HFF-Myc (cell line): ENCODE measurements at regions not wholly inside any gene's neighbourhood (a gene's known extent, or its start where the extent isn't known, plus 50 kb on each side); places are given as distances from the start of the nearest gene placed in this dataset.

ENCODE experiments used
- DNase-seq: peaks from one replicate; pipeline ENCODE4 v3.0.0-alpha.2; 2011; ENCODE audit warnings: low read depth; ENCODE audit errors: extremely low read depth
- H3K4me3 ChIP-seq: replicated peaks from 2 replicates; pipeline ENCODE4 v1.5.1; 2011; ENCODE audit warnings: low read depth, mild to moderate bottlenecking, control low read depth, low read length
- TF ChIP-seq, protein P1 (sequence below): IDR thresholded peaks from 2 replicates; pipeline ENCODE4 v1.5.1; 2012; ENCODE audit warnings: mild to moderate bottlenecking, low read depth, low read length, control low read depth; ENCODE audit errors: missing control alignments

DNA sequence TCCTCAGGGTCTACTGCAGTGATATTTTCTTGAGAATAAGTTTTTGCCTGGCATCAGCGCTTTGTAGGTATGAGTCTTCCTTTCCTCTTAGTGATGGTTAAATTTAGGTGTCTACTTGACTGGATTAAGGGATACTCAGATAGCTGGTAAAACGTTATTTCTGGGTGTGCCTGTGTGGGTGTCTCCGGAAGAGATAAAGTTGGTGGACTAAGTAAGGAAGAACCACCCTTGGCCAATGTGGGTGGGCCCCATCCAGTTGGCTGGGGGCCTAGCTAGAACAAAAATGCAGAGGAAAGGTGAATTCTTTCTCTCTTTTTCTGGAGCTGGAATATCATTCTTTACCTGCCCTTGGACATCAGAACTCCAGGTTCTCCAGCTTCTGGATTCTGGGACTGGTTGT lies 138.8 kb downstream of the ADCYAP1R1 start:
- DNase-seq, result no peak
- TF ChIP-seq, protein P1, sequence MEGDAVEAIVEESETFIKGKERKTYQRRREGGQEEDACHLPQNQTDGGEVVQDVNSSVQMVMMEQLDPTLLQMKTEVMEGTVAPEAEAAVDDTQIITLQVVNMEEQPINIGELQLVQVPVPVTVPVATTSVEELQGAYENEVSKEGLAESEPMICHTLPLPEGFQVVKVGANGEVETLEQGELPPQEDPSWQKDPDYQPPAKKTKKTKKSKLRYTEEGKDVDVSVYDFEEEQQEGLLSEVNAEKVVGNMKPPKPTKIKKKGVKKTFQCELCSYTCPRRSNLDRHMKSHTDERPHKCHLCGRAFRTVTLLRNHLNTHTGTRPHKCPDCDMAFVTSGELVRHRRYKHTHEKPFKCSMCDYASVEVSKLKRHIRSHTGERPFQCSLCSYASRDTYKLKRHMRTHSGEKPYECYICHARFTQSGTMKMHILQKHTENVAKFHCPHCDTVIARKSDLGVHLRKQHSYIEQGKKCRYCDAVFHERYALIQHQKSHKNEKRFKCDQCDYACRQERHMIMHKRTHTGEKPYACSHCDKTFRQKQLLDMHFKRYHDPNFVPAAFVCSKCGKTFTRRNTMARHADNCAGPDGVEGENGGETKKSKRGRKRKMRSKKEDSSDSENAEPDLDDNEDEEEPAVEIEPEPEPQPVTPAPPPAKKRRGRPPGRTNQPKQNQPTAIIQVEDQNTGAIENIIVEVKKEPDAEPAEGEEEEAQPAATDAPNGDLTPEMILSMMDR, result no peak
- no peak overlapping the region for H3K4me3 ChIP-seq

DNA sequence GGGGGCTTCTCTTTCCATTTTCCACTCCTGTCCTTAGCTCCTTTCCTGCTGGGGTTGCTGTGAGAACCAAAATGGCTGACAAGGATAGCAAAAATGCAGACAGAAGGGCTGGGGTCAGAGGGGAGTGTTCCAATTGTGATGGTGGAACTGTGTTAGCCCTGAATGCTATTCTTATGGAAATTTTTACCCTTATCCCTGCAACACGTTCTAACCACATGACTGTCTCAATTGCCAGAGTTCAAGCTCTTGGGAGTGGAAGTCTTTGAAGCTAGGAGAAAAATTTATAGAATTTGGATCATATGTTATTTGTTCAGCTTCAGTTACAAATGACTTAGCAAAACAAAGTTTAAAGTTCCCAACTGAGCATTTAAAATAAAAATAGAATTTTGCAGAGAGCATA lies 134.1 kb downstream of the ADCYAP1R1 start:
- no peak overlapping the region for H3K4me3 ChIP-seq
- TF ChIP-seq, protein P1, result no peak
- DNase-seq, result no peak

DNA sequence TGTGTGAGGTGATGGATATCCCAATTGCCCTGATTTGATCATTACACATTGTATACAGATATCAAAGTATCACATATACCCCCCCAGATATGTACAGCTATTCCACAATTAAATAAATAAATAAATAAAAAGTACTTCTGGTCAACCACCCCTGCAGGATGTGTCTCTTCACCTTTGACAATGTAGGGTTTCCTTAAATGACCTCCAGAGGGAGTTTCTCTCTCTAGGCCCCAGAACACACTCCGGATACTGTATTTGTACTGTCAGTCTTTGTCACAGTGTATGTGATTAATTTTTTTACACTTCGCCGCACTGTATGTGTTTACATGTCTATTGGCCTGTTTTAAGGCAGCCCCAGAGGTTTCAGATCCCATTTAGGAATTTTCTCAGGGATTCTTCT lies 123.6 kb downstream of the ADCYAP1R1 start:
- no peak for DNase-seq

DNA sequence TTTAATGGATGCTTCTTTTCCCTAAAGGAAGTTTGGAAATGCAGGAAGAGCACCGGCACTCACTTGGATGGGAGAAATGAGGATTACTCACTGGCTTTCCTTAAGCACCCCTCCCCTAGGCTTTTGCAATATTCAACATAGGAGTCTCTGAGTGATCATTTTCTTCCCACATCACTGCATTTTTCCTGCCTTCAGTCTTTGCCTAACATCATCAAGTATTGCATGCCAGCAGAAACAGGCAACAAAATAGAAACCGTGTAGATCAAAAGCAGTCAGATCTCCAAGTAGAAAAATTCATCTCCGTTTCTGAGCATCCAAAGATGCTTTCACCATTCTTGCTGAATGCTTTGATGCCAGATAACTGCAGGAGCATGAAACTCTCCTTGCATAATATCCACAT lies 119.9 kb downstream of the ADCYAP1R1 start:
- DNase-seq, result no peak

More for the DNA sequence above, 123.6 kb downstream of the ADCYAP1R1 start:
- H3K4me3 ChIP-seq, result no peak overlapping the region
- TF ChIP-seq, protein P1, result peak; percentile 9

DNA sequence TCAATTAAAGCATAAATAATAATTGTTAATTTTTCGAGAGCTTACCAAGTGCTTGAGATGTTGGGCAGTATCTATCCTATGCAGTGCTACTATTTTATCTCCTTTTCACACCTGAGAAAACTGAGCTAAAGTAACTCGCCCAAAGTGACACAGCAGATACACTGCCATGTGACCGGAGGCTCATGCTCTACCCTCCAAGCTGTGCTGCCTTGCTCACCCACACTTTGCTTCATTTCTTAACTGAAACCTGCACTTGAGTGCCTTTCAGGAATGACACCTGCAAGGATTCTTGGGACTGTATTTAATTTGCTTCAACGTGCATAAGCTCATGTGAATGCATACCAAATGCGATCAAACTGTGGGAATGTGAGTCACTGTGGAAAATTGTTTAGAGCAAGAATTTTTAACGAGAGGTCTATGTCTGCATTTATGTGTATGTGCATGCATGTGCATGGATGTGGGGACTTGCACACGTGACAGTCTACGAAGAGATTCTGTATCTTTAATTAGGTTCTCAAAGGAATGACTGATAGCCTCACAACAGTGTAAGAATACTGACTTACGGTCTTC lies 119.2 kb downstream of the ADCYAP1R1 start:
- H3K4me3 ChIP-seq, result no peak overlapping the region
- no peak for DNase-seq
- TF ChIP-seq, protein P1, result no peak

More for the DNA sequence above, 119.9 kb downstream of the ADCYAP1R1 start:
- no peak overlapping the region for H3K4me3 ChIP-seq
- TF ChIP-seq, protein P1, result no peak
